Parathyroid adenoma (tissue), 2 donors: ENCODE measurements at regions not wholly inside any gene's neighbourhood (a gene's known extent, or its start where the extent isn't known, plus 50 kb on each side); places are given as distances from the start of the nearest gene placed in this dataset.
A peak's percentile ranks its signal among the peaks of the same experiment; 100 is the strongest.

ENCODE experiments used
- H2AFZ ChIP-seq: fragments of 300-600 bp; sonication (generic); one replicate; pipeline ENCODE4 v1.7.0; 2017; ENCODE audit warnings: antibody characterized with exemption, mild to moderate bottlenecking
- H3K27ac ChIP-seq: fragments of 300-600 bp; sonication (generic); one replicate; pipeline ENCODE4 v1.7.0; 2017
- H3K27me3 ChIP-seq: fragments of 300-600 bp; sonication (generic); one replicate; pipeline ENCODE4 v1.7.0; 2017; ENCODE audit warnings: low read length; ENCODE audit not compliant: control insufficient read depth, insufficient read depth
- H3K36me3 ChIP-seq: fragments of 300-600 bp; sonication (generic); one replicate; pipeline ENCODE4 v1.7.0; 2017; ENCODE audit warnings: low read length; ENCODE audit not compliant: control insufficient read depth, insufficient read depth
- H3K4me1 ChIP-seq: fragments of 300-600 bp; sonication (generic); one replicate; pipeline ENCODE4 v1.7.0; 2017; ENCODE audit warnings: control low read depth
- H3K4me2 ChIP-seq: fragments of 300-600 bp; sonication (generic); one replicate; pipeline ENCODE4 v1.7.0; 2017; ENCODE audit warnings: low read length
- H3K4me3 ChIP-seq: fragments of 300-600 bp; sonication (generic); one replicate; pipeline ENCODE4 v1.7.0; 2017; ENCODE audit warnings: low read depth, low read length
- H3K79me2 ChIP-seq: fragments of 300-600 bp; sonication (generic); one replicate; pipeline ENCODE4 v1.7.0; 2017; ENCODE audit warnings: control low read depth
- H3K9ac ChIP-seq: fragments of 300-600 bp; sonication (generic); one replicate; pipeline ENCODE4 v1.7.0; 2017; ENCODE audit warnings: mild to moderate bottlenecking
- H3K9me3 ChIP-seq: fragments of 300-600 bp; sonication (generic); one replicate; pipeline ENCODE4 v1.7.0; 2017; ENCODE audit warnings: low read length; ENCODE audit not compliant: control insufficient read depth
- CTCF ChIP-seq: fragments of 300-600 bp; sonication (generic); IDR thresholded peaks from one replicate; pipeline ENCODE4 v1.7.0; 2017; ENCODE audit warnings: antibody characterized with exemption, mild to moderate bottlenecking
- donor health status: primary hyperparathyroidism.

- no peak overlapping the region for H2AFZ ChIP-seq
- no peaks in the 10 kb centered on the region for H3K79me2 ChIP-seq
- no peak overlapping the region for H3K9ac ChIP-seq
- H3K4me3 ChIP-seq: no peak overlapping the region
- H3K4me2 ChIP-seq: no peak overlapping the region
- no peak overlapping the region for H3K27ac ChIP-seq
- no peaks in the 10 kb centered on the region for H3K4me1 ChIP-seq
- TF ChIP-seq CTCF: no peak
- H3K36me3 ChIP-seq: no peaks in the 10 kb centered on the region
- no peaks in the 10 kb centered on the region for H3K27me3 ChIP-seq
- no peaks in the 10 kb centered on the region for H3K9me3 ChIP-seq
These were observed 55.3 kb upstream of the SLCO6A1 start for GRCh38 chr5:102554082-102554481.

DNA sequence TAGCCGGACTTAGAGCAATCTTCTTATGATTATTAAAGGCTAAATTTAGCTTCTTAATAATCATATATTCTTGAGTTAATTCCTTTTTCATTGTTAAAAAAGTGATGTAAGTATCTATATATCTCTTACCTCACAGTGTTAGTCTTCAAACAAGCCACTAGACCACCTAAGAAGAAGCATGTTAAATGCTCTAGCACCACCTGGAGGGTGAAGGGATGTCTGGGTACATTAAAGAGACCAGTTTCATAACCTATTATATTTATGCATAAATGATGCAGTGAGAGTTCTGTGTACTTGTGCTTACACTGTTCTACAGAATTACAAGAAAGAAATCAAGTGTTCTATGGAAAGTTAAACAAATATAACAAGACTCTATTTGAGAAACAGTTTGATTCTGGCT, 55.9 kb upstream of the SLCO6A1 start:
- Histone ChIP-seq H3K9ac (no peak overlapping the region), H3K9me3 (no peaks in the 10 kb centered on the region), H3K4me3 (no peak overlapping the region), H3K27me3 (no peaks in the 10 kb centered on the region), H3K27ac (no peak overlapping the region), H3K4me2 (no peak overlapping the region), H3K4me1 (no peaks in the 10 kb centered on the region), H3K36me3 (no peaks in the 10 kb centered on the region), H3K79me2 (no peaks in the 10 kb centered on the region), H2AFZ (no peak overlapping the region)
- peak; percentile 15 for TF ChIP-seq CTCF

- Histone ChIP-seq H3K4me3 (no peak overlapping the region), H3K9me3 (peaks cover 2% of the 10 kb centered on the region), H2AFZ (no peak overlapping the region), H3K27me3 (no peaks in the 10 kb centered on the region), H3K4me1 (no peaks in the 10 kb centered on the region), H3K79me2 (no peaks in the 10 kb centered on the region), H3K9ac (no peak overlapping the region), H3K36me3 (no peaks in the 10 kb centered on the region), H3K27ac (no peak overlapping the region), H3K4me2 (no peak overlapping the region)
- no peak for TF ChIP-seq CTCF
These were observed 63.3 kb upstream of the SLCO6A1 start for GRCh38 chr5:102561894-102562760.

GRCh38 chr5:102570747-102571146, 71.9 kb upstream of the SLCO6A1 start:
- TF ChIP-seq CTCF: no peak
- H3K27ac ChIP-seq: no peak overlapping the region
- no peaks in the 10 kb centered on the region for H3K27me3 ChIP-seq
- H3K9me3 ChIP-seq: no peaks in the 10 kb centered on the region
- no peak overlapping the region for H3K9ac ChIP-seq
- no peaks in the 10 kb centered on the region for H3K36me3 ChIP-seq
- no peak overlapping the region for H3K4me2 ChIP-seq
- H3K4me1 ChIP-seq: no peaks in the 10 kb centered on the region
- no peaks in the 10 kb centered on the region for H3K79me2 ChIP-seq
- H3K4me3 ChIP-seq: no peak overlapping the region
- no peak overlapping the region for H2AFZ ChIP-seq

DNA sequence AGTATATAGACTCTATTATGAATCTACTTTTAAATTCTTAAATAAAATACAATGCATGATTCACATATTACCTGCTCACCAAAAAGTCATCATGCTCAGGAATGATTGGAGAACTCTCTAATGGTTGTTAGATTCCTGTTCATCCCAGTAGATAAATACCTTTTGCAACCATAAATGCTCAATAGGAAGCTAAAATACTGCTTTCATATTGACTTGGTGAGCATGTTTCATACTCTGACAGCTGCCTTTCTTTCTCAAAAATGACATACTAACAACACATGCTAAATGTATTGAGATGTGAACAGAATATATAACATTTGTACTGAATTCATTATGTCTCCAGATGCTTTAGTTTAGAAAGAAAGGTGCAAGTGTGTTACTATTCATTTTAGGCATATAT, 79.6 kb upstream of the SLCO6A1 start:
- Histone ChIP-seq H3K4me1 (no peaks in the 10 kb centered on the region), H3K9ac (no peak overlapping the region), H3K4me3 (no peak overlapping the region), H2AFZ (no peak overlapping the region), H3K36me3 (no peaks in the 10 kb centered on the region), H3K4me2 (no peak overlapping the region), H3K9me3 (no peaks in the 10 kb centered on the region), H3K79me2 (no peaks in the 10 kb centered on the region), H3K27ac (no peak overlapping the region), H3K27me3 (no peaks in the 10 kb centered on the region)
- TF ChIP-seq CTCF: no peak
